Stimulated activated CD8-positive, alpha-beta memory T cell treated with anti-CD3 and anti-CD28 coated beads, Interleukin-4, amount 100 ng/mL, for 24 hours (primary cell): ENCODE measurements at regions not wholly inside any gene's neighbourhood (a gene's known extent, or its start where the extent isn't known, plus 50 kb on each side); places are given as distances from the start of the nearest gene placed in this dataset.

ENCODE experiments used
- DNase-seq: peaks from one replicate; pipeline ENCODE4 v3.0.0-alpha.2; 2020; ENCODE audit warnings: low read depth

GRCh38 chr1:5231541-5232315, 577.3 kb downstream of the AJAP1 start:
- DNase-seq: no peak

GRCh38 chr1:5227114-5227513, 572.7 kb downstream of the AJAP1 start:
- DNase-seq: no peak

GRCh38 chr1:5225707-5226704, 571.6 kb downstream of the AJAP1 start:
- no peak for DNase-seq

- no peak for DNase-seq
Observed at GRCh38 chr1:5223206-5223605, 568.8 kb downstream of the AJAP1 start.

DNA sequence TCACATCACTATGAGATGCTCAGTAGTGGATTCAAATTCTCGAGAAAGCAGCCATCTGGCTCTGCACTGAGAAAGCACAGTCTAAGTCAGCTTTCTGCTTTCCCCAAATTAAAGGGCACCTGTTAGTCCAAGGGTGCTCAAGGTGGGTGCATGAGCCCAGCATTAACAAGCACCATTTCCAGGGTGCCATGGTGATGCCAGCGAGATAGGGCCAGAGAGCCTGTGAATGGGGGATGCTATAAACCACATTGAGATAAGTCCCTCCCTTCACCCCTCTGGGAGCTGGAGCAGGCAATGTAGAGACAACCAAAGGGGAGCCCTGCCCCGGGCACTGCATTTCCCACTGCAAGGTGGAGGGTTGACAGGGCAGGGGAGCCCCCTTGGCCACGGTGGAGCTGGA, 568.2 kb downstream of the AJAP1 start:
- no peak for DNase-seq

DNA sequence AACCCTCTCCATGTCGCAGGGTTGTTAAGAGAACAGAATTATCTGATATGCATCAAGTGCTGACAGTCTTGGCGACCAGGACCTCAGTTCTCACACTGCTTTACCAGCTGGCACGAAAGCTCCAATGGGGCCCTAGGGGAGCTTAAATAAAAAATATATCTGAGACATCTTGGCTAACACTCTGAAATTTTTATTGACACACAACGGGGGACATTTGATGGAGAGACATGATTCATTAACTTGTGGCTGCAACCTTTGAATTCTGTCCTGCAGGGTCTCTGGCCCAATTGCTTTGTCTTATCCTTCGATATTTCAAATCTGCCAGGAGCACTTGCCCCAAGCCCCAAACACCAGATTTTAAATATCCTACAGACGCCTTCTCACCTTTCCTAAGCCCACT, 567.0 kb downstream of the AJAP1 start:
- no peak for DNase-seq

- no peak for DNase-seq
Observed at GRCh38 chr1:5220821-5221220, 566.4 kb downstream of the AJAP1 start.

GRCh38 chr1:5220421-5220820, 566.0 kb downstream of the AJAP1 start:
- DNase-seq: no peak

- DNase-seq: no peak
Observed at GRCh38 chr1:5200006-5200405, 545.6 kb downstream of the AJAP1 start.

DNA sequence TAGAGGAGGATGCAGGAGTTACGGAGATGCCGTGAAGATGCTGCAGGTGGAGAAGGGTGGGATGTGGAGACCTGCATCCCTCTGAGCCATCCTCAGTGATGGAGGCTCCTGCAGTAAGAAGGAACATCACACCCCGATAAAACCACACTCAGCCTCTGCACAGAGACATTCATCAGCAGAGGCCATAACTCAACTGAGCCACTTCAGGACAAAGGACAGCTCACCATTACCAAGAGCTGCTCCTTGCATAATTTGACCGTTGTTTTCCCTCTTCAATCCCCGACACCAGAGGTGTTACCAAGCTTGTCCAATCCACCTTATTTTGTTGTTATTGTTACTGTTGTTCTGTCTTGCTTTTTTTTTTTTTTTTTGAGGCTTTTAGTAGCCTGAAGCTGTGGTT, 543.9 kb downstream of the AJAP1 start:
- DNase-seq: no peak

GRCh38 chr1:5191470-5191869, 537.1 kb downstream of the AJAP1 start:
- no peak for DNase-seq

DNA sequence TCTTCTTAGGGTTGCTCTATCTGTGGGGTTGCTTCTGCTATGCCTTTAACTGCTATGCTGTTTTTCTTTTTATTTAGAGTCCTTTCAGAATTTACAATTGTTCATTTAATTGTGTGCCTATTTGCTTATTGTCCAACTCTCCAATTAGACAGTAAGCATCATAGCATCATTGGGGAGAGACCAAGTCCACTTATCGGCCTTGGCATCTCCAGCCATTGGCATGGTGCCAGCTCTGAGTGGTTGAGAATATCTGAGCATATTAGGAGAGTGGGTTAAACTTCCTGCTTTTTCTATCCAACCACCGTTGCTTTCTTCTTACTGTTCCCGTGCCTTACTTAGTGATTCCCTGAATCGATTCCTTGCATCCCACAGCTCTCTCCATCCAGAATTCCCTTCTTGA, 535.0 kb downstream of the AJAP1 start:
- no peak for DNase-seq

- no peak for DNase-seq
Observed at GRCh38 chr1:5165762-5166161, 511.4 kb downstream of the AJAP1 start.

DNA sequence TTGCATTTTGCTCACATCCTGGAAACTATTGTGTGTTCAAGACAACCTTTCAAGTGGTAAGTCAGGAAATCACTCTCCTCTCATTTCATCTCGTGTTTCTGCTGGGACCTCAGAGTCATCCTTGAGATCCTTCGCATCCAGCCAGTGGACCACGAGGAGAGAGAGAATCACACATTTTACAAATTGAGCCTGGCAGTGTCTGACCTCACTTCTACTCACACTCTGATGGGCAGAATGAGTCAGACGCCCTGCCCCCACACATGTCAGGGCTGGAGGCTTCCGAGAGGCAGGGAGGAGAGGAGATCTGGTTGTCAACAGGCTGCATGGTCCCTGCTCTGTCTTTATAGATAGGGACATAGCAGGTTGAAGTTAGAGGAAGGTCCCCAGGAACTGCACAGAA, 509.7 kb downstream of the AJAP1 start:
- no peak for DNase-seq

DNA sequence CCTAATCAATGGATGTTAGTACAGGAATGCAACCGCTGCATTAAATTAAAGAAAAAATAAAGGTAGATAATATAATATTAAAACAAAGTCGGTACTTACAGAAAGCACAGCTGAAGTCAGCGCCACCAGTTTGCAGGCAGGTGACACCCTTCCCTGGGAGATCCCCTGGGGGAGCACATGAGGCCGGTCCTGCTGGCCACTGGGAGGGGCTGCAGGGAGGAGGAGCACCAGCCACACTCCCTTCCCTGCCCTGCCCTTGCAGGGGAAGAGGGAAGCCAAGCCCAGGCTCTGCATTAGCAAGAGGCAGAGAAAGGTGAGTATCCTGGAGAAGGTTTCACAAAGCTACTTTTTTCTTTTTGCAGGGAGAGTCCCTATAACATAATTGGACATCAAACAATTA, 507.0 kb downstream of the AJAP1 start:
- DNase-seq: no peak

DNA sequence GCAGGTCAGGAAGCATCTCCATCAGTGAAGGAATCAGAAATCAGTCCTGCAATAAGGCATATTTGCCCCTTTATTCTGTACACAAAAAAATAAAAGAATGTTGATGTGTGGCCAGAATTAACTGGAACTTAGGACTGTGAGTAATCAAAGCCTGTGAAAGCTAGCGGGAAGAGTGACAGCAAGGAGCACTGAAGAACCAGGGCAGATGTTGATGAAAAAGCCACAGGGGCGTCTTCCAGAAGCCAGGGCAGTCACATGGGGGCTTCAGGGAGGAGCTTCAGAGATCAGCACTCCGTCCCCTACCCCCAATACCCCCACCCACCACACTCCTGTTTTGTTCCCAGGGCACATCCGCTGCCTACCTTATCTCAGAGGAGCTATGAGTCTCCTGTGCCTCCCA, 502.8 kb downstream of the AJAP1 start:
- no peak for DNase-seq

- no peak for DNase-seq
Observed at GRCh38 chr1:5156416-5157120, 502.2 kb downstream of the AJAP1 start.

DNA sequence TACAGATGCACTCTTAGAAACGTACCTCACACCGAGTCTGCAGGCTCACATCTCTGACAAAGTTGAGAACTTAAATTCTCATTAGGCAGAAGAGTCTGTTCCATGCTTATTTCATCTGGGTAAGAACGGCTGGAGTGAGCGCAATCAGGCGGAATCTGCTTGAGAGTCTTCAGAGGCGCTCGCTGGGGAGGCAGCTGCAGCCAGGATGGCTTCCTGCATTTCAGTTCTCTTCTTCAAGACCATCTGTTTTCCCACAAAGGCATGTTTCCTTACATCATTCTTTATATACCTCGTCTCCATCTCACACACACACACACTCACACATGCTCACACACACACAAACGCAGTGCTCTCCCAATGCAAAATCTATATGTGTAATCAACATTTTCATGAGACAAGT, 497.1 kb downstream of the AJAP1 start:
- DNase-seq: no peak

DNA sequence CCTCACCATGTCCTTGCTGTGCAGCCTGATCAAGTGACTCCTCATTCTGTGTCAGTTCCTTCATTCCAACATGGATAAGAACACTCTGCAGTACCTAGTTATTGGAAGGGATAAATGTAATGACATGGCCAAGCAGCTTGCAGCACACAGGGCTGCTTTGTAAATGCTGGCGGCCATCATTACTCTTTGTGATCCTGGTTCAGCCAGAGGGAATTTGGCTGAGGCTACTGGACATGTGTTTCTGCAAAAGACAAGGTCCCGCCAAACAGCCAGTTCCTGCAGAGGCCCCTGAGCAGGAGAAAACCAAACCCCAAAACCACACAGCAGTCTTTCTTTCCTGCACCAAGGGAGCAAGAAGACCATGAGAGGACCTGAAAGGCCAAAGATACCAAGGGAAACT, 495.8 kb downstream of the AJAP1 start:
- DNase-seq: no peak

DNA sequence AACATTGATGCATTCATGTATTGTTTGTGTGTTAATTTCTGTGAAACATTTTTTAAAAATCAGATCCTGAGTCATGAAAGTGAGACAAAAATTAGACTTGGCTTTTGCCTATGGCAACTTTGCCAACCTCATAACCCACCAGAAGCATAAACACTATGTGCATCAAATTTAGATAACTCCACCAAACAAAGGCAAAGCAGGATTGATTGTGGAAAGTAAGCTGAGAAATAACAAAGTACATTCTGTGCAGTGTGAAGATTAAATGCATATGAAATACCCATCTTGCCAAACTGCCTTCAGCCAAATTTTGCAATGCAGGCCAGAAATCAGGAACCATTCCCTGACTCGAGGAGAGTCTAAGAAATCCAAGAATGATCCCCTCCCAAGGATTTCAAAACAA, 493.4 kb downstream of the AJAP1 start:
- DNase-seq: no peak

DNA sequence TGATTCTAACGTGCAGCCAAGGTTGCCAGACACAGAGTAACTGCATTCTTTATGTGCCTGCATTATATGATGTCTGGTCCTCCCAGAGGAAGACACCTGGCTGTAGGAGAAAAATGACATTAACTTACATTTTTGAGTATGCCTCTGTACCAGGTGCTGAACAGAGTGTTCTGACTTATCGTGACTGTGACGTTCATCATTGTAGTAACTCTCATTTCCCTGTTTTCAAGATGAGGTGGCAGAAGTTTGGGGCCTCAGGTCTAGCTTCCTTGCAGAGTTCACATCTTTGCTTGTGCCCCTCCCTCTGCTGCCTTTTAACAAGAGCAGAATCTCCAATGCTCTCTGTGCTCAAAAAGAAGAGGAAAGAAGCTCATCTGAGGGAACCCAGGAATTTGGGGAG, 488.0 kb downstream of the AJAP1 start:
- DNase-seq: no peak

GRCh38 chr1:5141750-5142149, 487.3 kb downstream of the AJAP1 start:
- DNase-seq: no peak

GRCh38 chr1:5140962-5141361, 486.6 kb downstream of the AJAP1 start:
- DNase-seq: no peak
